ENCODE measurements at regions not wholly inside any gene's neighbourhood (a gene's known extent, or its start where the extent isn't known, plus 50 kb on each side); places are given as distances from the start of the nearest gene placed in this dataset.

DNA sequence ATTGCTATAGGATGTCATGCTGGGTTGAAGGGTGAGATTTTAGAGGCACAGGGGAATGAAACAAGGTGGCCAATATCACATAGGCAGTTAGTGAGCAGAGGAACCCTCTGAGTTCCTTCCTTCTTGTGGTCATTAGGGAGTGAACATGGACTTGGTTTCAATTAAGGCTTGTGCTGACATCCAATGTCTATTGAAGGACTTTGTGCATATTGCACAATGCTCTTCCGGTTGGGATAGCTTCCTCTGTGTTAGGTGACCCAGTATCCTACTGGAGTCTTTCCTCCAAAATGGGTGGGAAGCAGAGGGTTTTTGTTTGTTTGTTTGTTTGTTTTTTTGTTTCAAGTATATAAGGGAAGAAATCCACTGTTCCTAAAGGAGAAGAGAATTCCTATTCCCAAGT is 98.5 kb downstream of the HDGFL1 start:
- H3K27me3 ChIP-seq: no peaks in the 10 kb centered on the region
- WGBS: 53% methylated on average over 1 of the region's 1 CpG
- peaks cover 0 to 17% (median 7%) of the 10 kb centered on the region in 4 donors for H3K4me1 ChIP-seq
- intact Hi-C loops (cut with DNase I): no loop called here
- TF ChIP-seq POLR2AphosphoS5 (IDR thresholded peaks at IDR 0.05) (no peak), EP300 (IDR thresholded peaks at IDR 0.05) (no peak), POLR2A (IDR thresholded peaks at IDR 0.05; ENCODE audit: low read depth) (no peak)
- TF ChIP-seq, protein P1, sequence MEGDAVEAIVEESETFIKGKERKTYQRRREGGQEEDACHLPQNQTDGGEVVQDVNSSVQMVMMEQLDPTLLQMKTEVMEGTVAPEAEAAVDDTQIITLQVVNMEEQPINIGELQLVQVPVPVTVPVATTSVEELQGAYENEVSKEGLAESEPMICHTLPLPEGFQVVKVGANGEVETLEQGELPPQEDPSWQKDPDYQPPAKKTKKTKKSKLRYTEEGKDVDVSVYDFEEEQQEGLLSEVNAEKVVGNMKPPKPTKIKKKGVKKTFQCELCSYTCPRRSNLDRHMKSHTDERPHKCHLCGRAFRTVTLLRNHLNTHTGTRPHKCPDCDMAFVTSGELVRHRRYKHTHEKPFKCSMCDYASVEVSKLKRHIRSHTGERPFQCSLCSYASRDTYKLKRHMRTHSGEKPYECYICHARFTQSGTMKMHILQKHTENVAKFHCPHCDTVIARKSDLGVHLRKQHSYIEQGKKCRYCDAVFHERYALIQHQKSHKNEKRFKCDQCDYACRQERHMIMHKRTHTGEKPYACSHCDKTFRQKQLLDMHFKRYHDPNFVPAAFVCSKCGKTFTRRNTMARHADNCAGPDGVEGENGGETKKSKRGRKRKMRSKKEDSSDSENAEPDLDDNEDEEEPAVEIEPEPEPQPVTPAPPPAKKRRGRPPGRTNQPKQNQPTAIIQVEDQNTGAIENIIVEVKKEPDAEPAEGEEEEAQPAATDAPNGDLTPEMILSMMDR (IDR thresholded peaks at IDR 0.05): no peak
- H3K9me3 ChIP-seq: no peaks in the 10 kb centered on the region
- H3K27ac ChIP-seq (replicated peaks in 1 of 4): no peak overlapping the region
- H3K4me3 ChIP-seq: no peak overlapping the region
- no peaks in the 10 kb centered on the region for H3K36me3 ChIP-seq
- DNase-seq (ENCODE audit: extremely low spot score): no peak

DNA sequence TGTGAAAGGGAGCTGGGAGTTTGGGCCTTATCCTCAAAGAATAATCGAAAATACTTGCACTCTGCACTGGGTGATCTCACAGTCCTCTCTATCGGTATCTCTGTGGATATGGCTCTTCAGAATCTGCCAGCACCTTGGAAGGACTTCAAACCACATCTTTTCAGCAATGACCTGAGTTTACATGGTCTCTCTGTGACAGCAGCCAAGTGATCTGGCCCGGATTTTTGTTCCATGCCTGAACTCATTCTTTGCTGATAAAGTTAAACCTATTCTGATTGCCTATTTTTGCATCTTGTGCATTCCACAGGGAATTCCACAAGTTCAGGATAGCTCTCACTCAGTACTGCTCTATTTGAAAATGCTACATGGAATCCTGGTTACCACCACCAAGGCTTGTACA is 98.9 kb downstream of the HDGFL1 start:
- Histone ChIP-seq H3K4me3 (no peak overlapping the region), H3K4me1 (peaks cover 0 to 17% (median 7%) of the 10 kb centered on the region in 4 donors), H3K9me3 (no peaks in the 10 kb centered on the region), H3K27me3 (no peaks in the 10 kb centered on the region), H3K27ac (replicated peaks in 1 of 4) (no peak overlapping the region), H3K36me3 (no peaks in the 10 kb centered on the region)
- TF ChIP-seq, protein P1 (IDR thresholded peaks at IDR 0.05): no peak
- TF ChIP-seq POLR2A (IDR thresholded peaks at IDR 0.05; ENCODE audit: low read depth): no peak
- no peak for TF ChIP-seq EP300 (IDR thresholded peaks at IDR 0.05)
- TF ChIP-seq POLR2AphosphoS5 (IDR thresholded peaks at IDR 0.05): no peak
- no peak for DNase-seq (ENCODE audit: extremely low spot score)
- 56% methylated on average over 3 of the region's 3 CpGs for WGBS
- intact Hi-C loops (cut with DNase I): no loop called here

DNA sequence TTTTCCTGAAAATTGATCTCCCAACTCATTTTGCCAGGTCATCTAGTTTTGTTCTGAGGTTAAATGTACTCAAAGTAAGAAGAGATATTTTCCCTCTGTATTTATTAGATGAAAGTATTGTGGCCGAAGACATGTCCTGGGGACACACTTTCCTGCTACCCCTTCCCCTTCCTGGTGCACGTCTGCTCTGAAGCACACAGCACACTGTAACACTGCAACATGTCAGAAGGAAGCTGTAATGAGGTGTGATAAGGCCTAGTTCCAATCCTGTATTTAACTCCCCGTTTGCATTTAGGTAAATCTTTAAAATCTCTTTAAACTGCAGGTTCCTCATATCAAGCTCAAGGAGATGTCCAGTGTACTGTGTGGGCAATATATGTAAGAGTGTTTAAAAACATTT is 99.4 kb downstream of the HDGFL1 start:
- DNase-seq (ENCODE audit: extremely low spot score): no peak
- TF ChIP-seq, protein P1 (IDR thresholded peaks at IDR 0.05): no peak
- no peak for TF ChIP-seq EP300 (IDR thresholded peaks at IDR 0.05)
- no peak for TF ChIP-seq POLR2AphosphoS5 (IDR thresholded peaks at IDR 0.05)
- no peak for TF ChIP-seq POLR2A (IDR thresholded peaks at IDR 0.05; ENCODE audit: low read depth)
- intact Hi-C loops (cut with DNase I): no loop called here
- Histone ChIP-seq H3K4me1 (peaks cover 0 to 17% (median 7%) of the 10 kb centered on the region in 4 donors), H3K27ac (replicated peaks in 1 of 4) (no peak overlapping the region), H3K36me3 (no peaks in the 10 kb centered on the region), H3K9me3 (no peaks in the 10 kb centered on the region), H3K27me3 (no peaks in the 10 kb centered on the region), H3K4me3 (no peak overlapping the region)
- WGBS: 94% methylated on average over 3 of the region's 3 CpGs

DNA sequence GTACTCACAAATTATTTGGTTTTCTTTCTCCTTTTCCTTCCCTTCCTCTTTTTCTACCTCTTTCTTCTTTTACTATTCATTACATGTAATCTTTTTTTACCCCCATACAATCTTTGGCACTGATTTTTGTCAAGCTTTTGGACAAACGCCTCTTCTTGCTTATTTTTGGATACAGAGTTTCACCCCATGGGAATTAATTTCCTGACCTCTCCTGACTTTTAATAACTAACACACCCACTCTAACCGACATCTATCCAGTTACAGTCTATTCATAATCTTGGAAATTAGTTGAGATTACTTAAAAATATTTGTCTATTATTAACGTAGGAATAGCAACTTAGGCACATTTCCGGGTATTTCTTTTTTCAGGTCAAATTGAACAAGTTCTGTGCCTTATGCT is 101.2 kb downstream of the HDGFL1 start:
- intact Hi-C loops (cut with DNase I): no loop called here
- Histone ChIP-seq H3K36me3 (no peaks in the 10 kb centered on the region), H3K4me1 (peaks cover 0 to 17% (median 7%) of the 10 kb centered on the region in 4 donors), H3K4me3 (no peak overlapping the region), H3K27ac (replicated peaks in 1 of 4) (no peak overlapping the region), H3K27me3 (no peaks in the 10 kb centered on the region), H3K9me3 (no peaks in the 10 kb centered on the region)
- TF ChIP-seq POLR2A (IDR thresholded peaks at IDR 0.05; ENCODE audit: low read depth) (no peak), POLR2AphosphoS5 (IDR thresholded peaks at IDR 0.05) (no peak), EP300 (IDR thresholded peaks at IDR 0.05) (no peak)
- TF ChIP-seq, protein P1 (IDR thresholded peaks at IDR 0.05): no peak
- DNase-seq (ENCODE audit: extremely low spot score): no peak
- WGBS: 49% methylated on average over 4 of the region's 4 CpGs

DNA sequence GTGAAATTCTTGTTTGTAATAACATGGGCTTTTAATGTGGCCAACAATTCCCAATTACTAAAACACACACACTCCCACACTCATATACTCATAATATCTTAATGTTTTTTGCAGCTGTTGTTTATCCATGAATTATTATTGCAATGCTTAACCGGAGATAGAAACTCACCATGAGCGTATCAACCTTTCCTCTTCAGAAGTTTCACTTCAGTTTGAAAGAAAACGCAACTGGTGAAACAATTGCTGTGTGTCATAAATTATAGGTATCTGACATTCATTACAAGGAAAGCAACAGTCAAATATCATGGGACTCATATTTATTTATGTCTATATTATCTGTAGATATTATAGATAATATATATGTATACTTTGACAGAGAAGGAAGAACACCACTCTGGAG is 104.1 kb downstream of the HDGFL1 start:
- intact Hi-C loops (cut with DNase I): no loop called here
- Histone ChIP-seq H3K36me3 (no peaks in the 10 kb centered on the region), H3K4me1 (peaks cover 0 to 7% (median 3%) of the 10 kb centered on the region in 4 donors), H3K27me3 (no peaks in the 10 kb centered on the region), H3K27ac (replicated peaks in 1 of 4) (no peak overlapping the region), H3K9me3 (no peaks in the 10 kb centered on the region), H3K4me3 (no peak overlapping the region)
- TF ChIP-seq POLR2AphosphoS5 (IDR thresholded peaks at IDR 0.05) (no peak), EP300 (IDR thresholded peaks at IDR 0.05) (no peak), POLR2A (IDR thresholded peaks at IDR 0.05; ENCODE audit: low read depth) (no peak)
- TF ChIP-seq, protein P1 (IDR thresholded peaks at IDR 0.05): no peak
- WGBS: 75% methylated on average over 3 of the region's 3 CpGs
- no peak for DNase-seq (ENCODE audit: extremely low spot score)

Data from esophagus muscularis mucosa (tissue), 4 donors.